ENCODE measurements at regions not wholly inside any gene's neighbourhood (a gene's known extent, or its start where the extent isn't known, plus 50 kb on each side); places are given as distances from the start of the nearest gene placed in this dataset.

DNA sequence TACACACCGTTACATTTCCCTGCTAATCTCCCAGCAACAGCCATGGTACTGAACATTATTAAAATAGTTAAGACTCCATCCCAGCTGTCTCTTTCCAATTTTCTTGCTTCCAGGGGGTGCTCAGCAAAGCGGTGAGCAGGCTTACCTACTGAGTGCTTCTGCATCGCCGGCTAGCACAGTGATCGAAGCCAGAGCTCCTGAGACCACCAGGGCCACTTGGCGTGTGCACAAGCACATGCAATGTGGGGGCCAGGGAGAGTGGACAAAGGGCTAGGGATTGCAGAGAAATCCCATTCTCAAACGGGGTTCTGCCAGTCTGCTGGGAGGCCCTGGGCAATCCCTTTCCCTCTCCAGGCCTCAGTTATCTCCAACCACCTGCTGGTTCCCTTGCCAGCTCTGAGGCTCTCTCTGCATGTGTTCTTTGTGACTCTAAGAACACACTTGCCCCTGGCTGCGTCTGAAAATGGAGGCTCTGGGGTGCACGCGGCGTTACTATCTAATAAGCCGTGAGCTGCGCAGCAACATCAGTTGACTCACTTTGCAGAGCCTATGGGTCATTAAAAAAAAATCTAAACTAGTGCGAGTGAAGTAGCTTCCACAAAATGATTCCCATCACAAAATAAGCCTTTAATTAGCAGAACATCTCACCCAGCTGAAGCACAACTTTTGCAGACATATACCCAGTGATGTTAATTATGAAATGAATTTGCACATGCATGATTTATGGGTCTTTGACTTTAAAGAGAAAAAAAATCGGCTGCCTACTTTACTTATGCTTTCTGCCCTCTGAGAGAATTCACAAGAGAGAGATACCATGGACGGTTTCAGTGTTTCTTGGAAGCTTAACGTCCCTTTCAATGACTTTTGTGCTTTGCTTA lies 271.5 kb downstream of the TLE3 start:
- DNase-seq: no peak

DNA sequence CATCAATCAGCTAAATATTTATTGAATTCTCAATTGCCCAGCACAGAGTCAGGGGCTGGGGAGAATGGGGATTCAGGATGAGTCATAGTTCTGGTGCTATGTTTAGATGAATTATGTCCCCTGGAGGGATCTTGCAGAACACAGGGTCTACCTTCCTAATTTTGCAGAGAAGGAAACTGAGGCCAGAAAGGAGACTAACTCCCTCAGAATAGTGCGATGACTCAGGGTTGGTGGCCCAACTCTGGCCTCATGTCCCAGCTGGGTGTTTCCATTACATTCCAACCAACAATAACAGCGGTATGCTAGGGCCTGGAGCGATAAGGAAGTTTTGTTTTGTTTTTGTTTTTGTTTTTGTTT lies 270.9 kb downstream of the TLE3 start:
- DNase-seq: no peak

DNA sequence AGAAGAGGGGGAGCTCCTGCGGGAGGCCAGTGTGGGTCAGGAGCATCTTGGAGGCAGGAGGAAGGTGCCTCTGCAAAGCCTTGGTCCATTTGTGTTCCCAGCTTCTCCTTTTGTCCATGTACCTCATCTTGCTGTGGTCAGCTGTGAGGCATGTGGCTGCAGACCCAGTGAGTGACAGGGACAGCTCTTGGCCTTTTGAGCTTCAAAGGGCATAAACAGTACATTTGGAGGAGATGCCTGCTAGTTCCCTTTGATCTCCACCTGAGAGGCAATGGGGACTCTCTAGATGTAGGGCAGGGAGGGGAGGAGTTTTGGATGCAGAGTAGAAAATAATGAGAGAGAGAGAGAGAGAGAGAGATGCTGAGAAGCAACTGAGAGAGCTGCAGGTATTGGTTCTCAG lies 270.0 kb downstream of the TLE3 start:
- no peak for DNase-seq

DNA sequence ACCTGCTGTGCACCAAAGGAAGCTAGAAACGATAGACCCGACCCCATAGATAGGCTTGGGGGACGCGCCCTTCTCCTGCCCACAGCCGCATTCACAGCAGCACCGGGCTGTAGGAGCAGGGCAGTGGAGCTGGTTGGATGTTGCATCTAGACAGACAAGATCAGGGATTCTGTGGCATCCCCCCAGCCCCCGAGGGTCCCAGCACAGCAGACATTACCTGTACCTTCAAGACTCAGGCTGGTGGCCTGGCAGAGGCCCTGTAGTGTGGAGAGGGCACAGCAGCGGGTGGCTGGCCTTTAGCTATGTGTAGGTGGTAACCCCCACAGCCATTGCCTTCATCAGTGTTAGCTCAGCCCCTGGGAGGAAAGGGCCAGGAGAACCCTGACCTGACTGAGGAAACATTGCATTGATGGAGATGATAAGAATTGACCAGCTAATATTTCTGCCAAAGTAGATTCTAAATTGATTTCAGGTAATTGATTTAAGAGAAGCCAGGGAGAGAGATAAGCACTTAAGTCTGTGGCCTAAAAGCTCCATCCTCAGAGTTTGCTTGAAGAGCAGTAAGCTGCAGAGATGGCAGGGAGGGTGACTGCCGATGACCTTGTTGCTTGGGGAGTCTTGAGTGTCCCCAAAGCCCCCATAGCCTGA lies 269.4 kb downstream of the TLE3 start:
- DNase-seq: no peak

DNA sequence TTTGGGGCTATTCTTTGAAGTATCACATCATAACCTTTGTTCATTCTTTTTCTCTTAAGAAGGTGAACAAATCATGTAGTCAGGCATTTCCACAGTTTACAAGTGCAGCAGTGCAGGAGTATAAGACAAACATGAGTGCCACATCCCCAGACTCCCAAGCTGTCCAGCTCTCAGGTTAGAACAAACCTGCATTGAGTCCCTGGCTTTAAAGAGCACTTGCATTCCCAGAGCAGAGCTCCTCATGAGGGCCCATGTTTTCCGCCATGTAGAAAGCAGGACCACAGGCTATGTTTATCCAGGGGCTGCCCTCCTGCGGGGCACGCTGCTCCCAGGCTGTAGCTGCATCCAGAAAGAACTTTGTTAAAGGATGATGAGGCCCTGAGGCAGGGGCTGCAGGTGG lies 267.7 kb downstream of the TLE3 start:
- no peak for DNase-seq

DNA sequence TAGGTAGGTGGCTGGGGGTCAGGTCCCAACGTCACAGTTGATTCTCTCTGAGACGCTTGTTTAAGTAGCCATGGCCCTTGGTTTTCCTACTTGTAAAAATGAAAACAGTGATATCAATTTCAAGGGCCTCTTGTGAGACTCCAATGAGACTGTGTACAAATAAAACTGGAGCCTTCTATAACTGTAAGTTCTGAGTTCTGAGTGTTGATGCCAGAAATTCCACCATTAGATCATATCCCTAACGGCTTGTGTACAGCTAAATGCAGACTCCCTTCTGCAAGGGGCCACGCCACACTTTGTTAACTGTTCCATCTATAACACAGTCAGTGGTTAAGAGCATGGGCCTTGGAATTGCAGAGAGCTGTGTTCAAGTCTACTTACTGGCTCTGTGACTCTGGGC lies 267.3 kb downstream of the TLE3 start:
- DNase-seq: no peak

DNA sequence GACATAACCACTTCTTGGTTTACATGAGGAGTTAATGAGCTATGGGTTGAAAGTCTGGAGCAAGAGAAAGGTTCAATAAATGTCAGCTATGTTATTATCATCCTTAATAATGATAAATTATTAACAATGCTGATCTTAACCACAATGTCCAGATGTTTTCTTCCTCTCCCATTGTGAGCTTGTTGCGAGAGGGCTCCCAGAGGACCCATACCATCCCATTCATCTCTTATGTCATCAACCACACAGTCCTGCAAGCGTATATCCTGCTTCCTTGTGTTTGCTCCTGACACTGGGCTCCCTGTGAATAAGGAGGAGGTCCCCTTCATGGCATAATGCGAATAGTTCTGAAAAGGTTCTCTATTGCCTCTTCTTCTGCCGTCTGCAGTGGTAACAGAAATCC lies 266.8 kb downstream of the TLE3 start:
- no peak for DNase-seq

DNA sequence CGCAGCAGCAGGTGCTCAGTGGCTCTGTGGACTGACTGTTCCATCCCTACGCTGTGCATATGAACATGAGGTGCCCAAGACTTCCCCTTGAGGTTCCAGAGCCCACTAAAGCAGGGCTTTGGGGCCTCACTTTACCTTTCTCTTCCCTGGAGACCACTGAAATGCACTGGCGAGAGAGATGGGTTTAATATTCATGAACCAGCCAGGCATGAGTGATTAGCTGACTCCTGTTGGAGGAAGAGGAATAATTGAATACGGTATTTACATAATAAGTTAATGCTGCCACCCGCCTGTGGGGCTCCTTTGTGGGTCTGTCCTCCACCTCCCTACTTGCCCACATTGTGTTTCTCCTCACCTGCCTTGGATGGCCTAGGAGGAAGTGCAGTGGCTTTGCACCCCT lies 263.4 kb downstream of the TLE3 start:
- DNase-seq: no peak

DNA sequence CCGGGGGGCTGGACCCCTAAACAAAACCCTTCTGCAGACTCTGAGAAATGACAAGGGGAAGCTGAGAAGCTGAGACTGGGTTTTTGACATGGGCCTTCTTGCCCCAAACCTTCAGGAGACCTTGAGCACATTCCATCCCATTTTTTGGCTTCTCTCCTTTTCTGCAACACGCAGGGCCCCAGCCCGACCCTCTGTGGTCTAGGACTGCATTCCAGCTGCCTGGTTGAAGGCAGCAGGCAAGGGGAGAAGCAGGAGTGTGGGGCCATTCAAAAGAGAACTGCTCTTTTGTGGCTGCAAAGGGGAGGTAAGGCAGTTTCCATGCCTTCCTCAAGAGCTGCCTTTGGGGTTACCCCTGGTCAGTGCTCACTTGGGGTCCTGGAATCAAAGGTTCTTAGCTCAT lies 263.0 kb downstream of the TLE3 start:
- DNase-seq: no peak

DNA sequence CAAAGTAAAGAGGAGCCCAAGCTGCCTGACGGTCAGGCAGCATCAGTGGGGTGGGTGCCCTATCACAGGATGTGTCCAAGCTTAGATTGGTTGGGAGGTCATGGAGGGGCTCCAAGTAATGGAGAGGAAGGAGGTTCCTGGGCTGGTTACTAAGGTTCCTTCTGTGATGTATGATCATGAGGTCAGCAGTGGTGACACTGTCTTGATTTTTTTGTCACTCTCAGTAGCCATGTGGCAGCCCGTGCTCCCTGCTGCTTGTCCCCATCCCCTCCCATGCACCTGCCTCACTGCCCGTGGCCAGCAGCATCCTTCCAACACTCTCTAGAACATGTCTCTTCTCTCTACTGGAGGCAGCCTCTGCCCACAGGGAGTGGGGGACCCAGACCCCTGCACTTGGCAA lies 261.7 kb downstream of the TLE3 start:
- DNase-seq: no peak

DNA sequence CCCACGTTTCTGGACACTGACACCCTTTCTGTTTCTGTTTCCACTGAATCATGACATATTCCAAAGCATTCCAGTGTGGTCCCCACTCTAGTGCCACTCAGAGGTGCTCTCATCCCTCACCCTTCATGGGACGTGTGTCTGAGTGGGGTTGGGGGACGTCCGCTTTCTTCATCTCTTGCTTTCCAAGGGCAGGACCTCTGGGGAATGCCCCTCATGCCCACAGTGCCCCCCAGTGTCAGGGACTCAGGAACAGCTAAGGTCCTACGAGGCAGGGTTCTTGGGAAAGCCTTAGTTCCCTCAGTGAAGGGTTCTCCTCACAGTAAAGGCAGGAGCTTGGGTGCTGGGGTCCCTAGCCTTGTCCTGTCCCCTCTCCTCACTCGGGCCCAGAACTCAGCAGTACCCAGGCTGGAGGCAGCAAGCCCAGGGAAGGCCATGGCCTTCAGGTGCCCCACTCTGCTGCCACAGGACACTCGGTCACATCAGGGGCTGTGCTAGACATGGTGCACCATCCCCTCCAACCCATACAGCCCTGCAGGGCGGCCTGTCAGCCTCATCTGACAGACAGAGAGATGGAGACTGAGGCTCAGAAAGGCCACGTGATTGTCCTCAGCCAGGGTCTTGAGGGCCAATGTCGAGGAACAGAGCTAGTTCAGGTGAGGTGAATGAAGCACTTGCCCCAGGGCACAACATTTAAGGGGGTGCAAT lies 261.0 kb downstream of the TLE3 start:
- no peak for DNase-seq

DNA sequence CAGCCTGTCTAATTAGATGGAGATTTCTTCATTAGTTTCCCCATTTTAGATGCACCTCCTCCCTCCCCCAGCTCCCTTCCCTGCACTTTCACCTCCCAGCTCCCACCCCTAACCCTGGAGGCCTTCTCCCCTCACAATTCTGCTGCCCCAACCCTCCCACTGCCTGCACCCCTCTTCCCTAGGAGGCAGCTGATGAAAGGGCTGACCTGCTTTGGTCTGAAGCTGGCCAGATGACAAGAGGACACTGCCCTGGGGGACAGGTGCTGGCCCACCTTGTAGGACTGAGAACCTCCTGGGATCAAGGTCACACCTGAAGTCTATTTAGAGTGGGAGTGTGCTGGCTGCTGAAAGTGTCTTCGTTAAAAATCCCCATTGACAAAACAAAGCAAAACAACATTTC lies 259.4 kb downstream of the TLE3 start:
- DNase-seq: no peak

DNA sequence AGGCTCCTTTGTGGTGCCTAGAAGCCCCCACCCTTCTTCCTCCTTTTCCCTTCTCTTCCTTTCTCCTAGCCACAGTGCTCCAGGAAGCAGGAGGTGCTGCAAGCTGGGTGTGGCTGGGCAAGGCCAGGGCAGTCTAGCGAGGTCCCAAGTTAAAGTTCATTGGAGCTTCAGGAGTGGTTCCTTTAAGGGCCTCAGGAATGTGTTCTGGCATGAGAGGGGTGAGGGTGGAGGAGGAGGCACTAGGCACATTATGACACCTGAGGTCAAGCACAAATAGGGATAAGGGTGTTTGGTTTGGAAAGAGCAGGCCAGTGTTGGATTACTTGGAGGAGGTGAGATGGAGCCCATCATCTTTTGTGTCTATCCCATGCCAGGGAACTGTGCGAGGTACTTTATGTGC lies 258.7 kb downstream of the TLE3 start:
- DNase-seq: no peak

DNA sequence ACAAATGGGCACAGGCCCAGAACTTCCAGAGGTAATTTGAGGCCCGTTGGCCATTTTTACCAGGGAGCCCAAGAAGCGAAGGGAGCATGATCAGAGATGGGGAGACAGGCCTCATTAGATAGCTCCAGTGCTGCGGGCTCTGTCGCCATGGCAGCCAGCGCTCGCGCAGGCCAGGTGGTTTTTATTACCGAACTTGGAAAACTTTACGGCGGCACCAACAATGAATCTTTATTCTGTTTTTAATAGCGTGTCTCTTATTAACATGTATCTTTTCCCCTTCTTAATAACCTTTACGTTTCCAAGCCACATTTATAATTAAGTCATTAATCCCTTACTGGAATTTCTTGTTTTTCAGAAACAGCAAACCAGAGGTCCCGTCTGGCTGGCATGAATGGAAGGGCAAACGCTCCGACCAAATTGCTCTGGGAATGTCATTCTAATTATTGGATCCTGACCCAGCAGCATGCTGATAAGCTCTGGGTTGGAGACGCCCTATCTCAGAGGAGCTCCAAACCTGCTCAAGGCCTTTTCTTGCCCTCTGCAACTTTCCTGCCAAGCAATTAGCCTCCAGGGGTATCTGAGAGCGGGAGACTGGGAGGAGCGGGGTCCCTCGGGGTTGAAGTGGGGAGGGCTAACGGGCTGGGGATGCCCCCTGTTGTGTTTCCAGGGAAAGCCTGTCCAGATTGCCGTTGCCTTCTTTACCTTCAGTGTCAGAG lies 256.4 kb downstream of the TLE3 start:
- DNase-seq: no peak

DNA sequence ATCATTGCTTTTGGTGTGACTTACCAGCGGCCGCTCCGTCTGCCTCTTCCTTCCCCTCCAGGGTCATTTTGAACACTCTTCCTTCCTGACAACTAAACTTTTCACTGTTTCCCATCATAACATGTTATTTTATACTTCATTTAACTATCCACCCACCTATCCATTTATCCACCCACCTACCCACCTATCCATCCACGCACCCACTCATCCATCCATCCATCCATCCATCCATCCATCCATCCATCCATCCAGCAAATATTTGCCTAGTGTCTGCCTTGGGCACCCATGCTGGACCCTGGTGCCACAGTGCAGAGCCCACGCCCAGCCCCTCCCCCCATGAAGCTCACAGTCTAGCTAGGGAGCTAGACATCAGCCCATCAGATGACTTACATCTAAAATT lies 254.9 kb downstream of the TLE3 start:
- no peak for DNase-seq

DNA sequence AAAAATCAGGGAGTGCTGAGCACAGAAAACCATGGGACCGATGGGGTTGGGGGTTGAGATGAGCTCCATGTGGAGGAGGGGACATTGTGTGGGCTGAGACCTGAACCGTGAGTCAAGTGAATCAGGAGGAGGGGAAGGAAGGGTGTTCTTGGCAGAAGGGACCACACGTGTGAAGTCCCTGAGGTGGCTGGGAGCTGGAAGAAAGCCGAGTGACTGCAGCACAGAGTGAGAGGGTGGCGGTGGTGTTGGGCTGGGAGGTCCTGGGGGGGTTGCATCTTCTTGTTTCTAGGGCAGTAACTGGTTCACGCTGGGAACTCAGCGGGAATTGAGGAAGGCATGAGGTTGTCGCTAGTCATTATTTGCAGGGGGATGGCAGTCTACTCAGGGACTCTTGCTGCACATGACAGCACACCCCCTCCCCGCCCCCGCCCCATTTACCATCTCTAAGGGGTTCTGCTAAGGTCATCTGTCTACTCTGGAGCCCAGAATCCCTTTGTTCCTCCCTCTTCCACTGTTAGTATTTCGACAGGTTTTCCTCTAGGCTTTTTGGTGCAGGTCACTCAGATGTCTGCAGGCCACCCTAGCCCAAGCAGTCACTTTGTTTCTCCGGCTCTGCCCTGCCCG lies 254.3 kb downstream of the TLE3 start:
- DNase-seq: no peak

DNA sequence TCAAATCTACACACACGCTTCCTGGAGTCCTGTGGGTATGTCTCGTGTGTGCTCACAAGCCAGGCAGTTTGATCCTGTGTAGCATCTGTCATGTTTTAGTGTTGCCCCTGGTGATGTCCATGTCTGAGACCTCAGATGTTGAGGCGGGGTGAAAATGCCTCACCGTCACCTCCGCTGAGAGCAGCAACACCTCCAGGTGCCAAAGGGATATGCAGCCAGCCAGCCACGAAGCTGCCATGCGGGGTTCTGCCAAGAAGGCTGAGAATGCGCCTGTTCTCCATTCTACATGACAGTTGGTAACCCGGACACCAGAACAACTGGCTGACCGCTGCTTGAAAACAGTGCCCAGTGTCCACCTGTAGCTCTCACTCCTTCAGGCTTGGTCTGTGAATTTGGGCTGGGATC lies 253.8 kb downstream of the TLE3 start:
- DNase-seq: no peak

DNA sequence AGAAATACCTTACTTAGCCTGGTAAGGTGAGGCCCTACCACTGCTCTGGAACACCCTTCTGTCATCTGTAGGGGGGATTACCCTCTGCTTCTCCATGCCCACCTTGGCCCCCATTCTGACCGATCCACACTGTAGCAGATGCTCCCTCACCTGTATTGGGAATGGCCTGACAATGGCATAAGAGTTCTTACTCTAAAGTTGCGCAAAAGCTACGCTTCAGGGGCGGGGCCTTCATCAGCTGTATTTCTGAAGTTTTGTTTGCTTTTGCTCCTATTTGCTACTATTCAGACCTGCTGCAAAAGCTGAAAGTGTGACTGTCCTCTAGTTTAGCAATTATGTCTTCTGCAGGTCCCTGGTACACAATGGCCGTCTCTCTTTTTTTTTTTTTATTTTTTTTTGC lies 252.6 kb downstream of the TLE3 start:
- DNase-seq: no peak

DNA sequence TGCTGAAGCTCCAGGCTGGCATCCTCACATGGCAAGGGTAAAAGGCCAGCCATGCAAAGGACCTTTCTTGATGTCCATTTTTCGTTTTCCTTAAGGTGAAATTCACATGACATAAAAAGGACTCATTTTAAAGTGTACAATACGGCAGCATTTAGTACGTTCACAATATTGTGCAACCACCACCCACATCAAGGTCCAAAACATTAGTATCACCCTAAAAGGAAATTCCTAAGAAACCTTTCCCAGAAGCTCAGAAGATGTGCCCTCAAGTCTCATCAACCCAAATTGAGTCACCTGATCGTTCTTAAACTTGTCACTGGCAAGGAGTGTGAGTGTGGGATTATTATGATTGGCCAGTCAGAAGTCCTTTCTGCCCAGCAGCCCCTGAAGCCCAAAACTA lies 250.1 kb downstream of the TLE3 start:
- no peak for DNase-seq

DNA sequence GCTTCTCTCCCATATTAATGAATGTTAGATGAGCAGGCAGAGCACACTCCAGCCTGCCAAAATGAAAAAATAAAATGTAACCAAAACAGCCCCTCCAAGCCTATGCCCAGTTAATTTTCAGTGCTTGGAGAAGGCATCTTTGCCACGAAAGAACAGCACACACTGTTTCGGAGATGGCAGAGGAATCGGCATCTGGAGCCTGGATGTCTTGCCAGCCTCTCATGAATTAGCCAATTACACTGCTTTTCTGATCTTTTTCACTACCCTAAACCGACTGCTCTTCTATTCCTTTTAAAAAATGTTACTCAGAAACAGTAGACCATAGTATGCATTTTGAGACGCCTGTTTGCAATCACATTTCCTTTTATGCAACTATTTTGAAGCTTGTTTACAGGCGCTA lies 249.6 kb downstream of the TLE3 start:
- DNase-seq: no peak

DNA sequence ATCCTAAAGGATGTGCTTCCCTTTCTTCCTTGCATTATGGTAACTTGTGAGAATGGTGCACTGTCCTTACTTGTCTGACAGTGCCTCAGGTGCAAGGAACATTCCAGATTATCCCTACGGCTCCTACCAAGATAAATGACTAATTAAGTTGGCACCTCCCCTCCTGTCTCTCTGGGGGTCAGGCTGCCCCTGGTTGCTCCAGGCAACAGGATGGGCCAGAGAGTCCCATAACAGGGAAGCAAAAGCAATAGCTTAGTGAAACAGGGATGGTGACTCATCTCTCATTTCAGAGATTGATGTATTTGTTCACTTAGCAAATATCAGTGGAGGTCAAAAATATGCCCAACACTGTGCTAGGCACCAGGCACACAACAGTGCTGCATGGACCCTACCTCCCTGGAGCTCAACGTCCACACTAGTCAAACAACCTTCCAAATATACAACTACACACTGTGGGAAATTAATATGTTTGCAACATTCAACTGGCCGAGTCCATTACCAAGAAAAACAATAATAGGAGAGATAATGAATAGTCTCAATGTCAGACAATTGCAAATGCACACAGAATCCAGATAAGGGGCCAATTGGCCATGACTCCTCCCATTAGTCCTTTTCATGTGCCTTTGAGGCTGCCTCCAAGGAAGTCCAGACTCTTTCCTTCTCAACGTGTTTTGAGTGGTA lies 249.0 kb downstream of the TLE3 start:
- no peak for DNase-seq

DNA sequence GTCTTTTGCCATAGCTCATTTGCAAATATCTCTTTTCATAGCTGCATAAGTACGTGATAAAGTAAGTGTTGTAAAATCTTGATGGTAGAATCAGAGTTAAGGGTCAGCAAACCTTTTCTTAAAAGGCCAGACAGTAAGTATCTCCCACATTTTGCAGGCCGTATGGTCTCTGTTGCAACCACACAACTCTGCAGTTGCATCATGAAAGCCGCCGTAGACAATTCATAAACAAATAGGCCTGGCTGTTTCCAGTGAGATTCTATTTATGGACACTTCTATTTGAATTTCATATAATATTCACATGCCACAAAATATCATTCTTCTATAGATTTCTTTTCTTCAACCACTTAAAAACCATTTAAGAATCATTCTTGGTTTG lies 248.5 kb downstream of the TLE3 start:
- DNase-seq: no peak

DNA sequence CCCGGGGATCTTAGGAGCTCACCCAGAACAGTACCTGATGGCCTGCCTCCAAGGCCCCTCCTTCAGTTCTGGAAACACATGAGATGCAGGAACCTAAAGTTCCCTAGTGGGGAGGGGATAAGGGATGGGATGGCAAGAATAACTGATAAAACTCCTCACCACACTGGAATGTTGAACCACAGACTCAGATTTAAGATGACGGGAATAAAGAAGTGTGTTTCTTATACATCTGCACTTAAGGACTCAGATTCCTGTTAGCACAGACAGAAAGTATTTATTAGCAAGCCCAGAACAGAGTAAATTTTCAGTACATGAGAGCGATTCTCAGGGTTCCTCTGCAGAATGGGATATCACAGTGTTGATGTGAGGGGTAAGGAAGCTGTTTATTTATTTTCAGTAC lies 245.2 kb downstream of the TLE3 start:
- DNase-seq: no peak
